ENCODE measurements at regions not wholly inside any gene's neighbourhood (a gene's known extent, or its start where the extent isn't known, plus 50 kb on each side); places are given as distances from the start of the nearest gene placed in this dataset.

GRCh38 chr2:234388591-234388990 is 108.3 kb downstream of the ARL4C start:
- peaks cover 17% of the 10 kb centered on the region for H3K4me1 Mint-ChIP-seq
- Histone ChIP-seq H3K4me3 (replicated peaks in 1 of 3; ENCODE audit: low read depth in 2 of 3, low read length in 3 of 3) (no peak overlapping the region), H3K79me2 (ENCODE audit: insufficient read depth, low read length) (no peaks in the 10 kb centered on the region), H3K27me3 (ENCODE audit: control insufficient read depth in 2 of 2, insufficient read depth in 2 of 2, low read length in 2 of 2) (no peaks in the 10 kb centered on the region), H3K9me3 (replicated peaks in 1 of 2; ENCODE audit: control insufficient read depth in 1 of 2, insufficient read depth in 1 of 2, low read length in 2 of 2) (peaks cover 0 to 8% of the 10 kb centered on the region in 2 donors), H2AFZ (ENCODE audit: insufficient read depth, low read depth, low read length, poor library complexity, severe bottlenecking) (no peak overlapping the region), H3K4me1 (ENCODE audit: control insufficient read depth in 1 of 2, insufficient read depth in 2 of 2, low read length in 2 of 2) (peaks cover 8 to 21% of the 10 kb centered on the region in 2 donors), H3K27ac (ENCODE audit: low read depth in 1 of 2, low read length in 2 of 2) (no peak overlapping the region), H3K36me3 (replicated peaks in 1 of 2; ENCODE audit: control insufficient read depth in 1 of 2, insufficient read depth in 2 of 2, low read length in 2 of 2) (no peaks in the 10 kb centered on the region), H3K4me2 (replicated peaks; ENCODE audit: extremely low read depth, low read length, poor library complexity, severe bottlenecking) (no peak overlapping the region), H3K9ac (ENCODE audit: insufficient read depth, low read length, poor library complexity, severe bottlenecking) (no peak overlapping the region), H4K20me1 (ENCODE audit: insufficient read depth, low read length) (no peaks in the 10 kb centered on the region)
- DNase-seq: peak in 2 of 3 donors; percentile 12 to 44
- no peak for TF ChIP-seq CTCF (IDR thresholded peaks at IDR 0.05)
- H3K4me3 Mint-ChIP-seq: no peak overlapping the region
- no CpG with 5 or more reads among the region's 5 CpGs for WGBS (ENCODE audit: insufficient coverage)
- intact Hi-C loops (cut with micrococcal nuclease): no loop called here
- H3K36me3 Mint-ChIP-seq: no peaks in the 10 kb centered on the region
- peak overlapping the region in 4 of 7 donors; percentile 4 to 52 (median 39) for H3K27ac Mint-ChIP-seq
- H3K27me3 Mint-ChIP-seq (ENCODE audit: low read depth in 3 of 3): peaks cover 0 to 11% (median 0%) of the 10 kb centered on the region in 3 donors
- H3K9me3 Mint-ChIP-seq: peaks cover 3 to 13% (median 9%) of the 10 kb centered on the region in 7 donors

GRCh38 chr2:234386971-234387370 is 109.9 kb downstream of the ARL4C start:
- no peaks in the 10 kb centered on the region for H3K36me3 Mint-ChIP-seq
- Histone ChIP-seq H3K27ac (ENCODE audit: low read depth in 1 of 2, low read length in 2 of 2) (no peak overlapping the region), H3K79me2 (ENCODE audit: insufficient read depth, low read length) (no peaks in the 10 kb centered on the region), H3K4me3 (replicated peaks in 1 of 3; ENCODE audit: low read depth in 2 of 3, low read length in 3 of 3) (no peak overlapping the region), H3K9me3 (replicated peaks in 1 of 2; ENCODE audit: control insufficient read depth in 1 of 2, insufficient read depth in 1 of 2, low read length in 2 of 2) (peaks cover 0 to 8% of the 10 kb centered on the region in 2 donors), H3K4me2 (replicated peaks; ENCODE audit: extremely low read depth, low read length, poor library complexity, severe bottlenecking) (no peak overlapping the region), H3K9ac (ENCODE audit: insufficient read depth, low read length, poor library complexity, severe bottlenecking) (no peak overlapping the region), H3K36me3 (replicated peaks in 1 of 2; ENCODE audit: control insufficient read depth in 1 of 2, insufficient read depth in 2 of 2, low read length in 2 of 2) (no peaks in the 10 kb centered on the region), H2AFZ (ENCODE audit: insufficient read depth, low read depth, low read length, poor library complexity, severe bottlenecking) (no peak overlapping the region), H3K4me1 (ENCODE audit: control insufficient read depth in 1 of 2, insufficient read depth in 2 of 2, low read length in 2 of 2) (peaks cover 8 to 21% of the 10 kb centered on the region in 2 donors), H4K20me1 (ENCODE audit: insufficient read depth, low read length) (no peaks in the 10 kb centered on the region), H3K27me3 (ENCODE audit: control insufficient read depth in 2 of 2, insufficient read depth in 2 of 2, low read length in 2 of 2) (no peaks in the 10 kb centered on the region)
- no peak overlapping the region for H3K4me3 Mint-ChIP-seq
- intact Hi-C loops (cut with micrococcal nuclease): no loop called here
- H3K27me3 Mint-ChIP-seq (ENCODE audit: low read depth in 3 of 3): peaks cover 0 to 9% (median 0%) of the 10 kb centered on the region in 3 donors
- H3K27ac Mint-ChIP-seq: no peak overlapping the region
- DNase-seq: no peak
- WGBS (ENCODE audit: insufficient coverage): 86% methylated on average over 4 of the region's 8 CpGs
- TF ChIP-seq CTCF (IDR thresholded peaks at IDR 0.05): no peak
- H3K4me1 Mint-ChIP-seq: peaks cover 14% of the 10 kb centered on the region
- peaks cover 3 to 16% (median 9%) of the 10 kb centered on the region in 7 donors for H3K9me3 Mint-ChIP-seq
